CD8-positive, alpha-beta memory T cell (primary cell): ENCODE measurements at regions not wholly inside any gene's neighbourhood (a gene's known extent, or its start where the extent isn't known, plus 50 kb on each side); places are given as distances from the start of the nearest gene placed in this dataset.
A peak's percentile ranks its signal among the peaks of the same experiment; 100 is the strongest.

ENCODE experiments used
- CTCF ChIA-PET: fragments of 350-600 bp; sonication (Branson Sonifier 250); formaldehyde crosslinking; loops from one replicate; lab custom pipeline; 2021; ENCODE audit warnings: antibody characterized with exemption; lab: Charles Lee
- POLR2A ChIA-PET: fragments of 350-600 bp; sonication (Branson Sonifier 250); formaldehyde crosslinking; loops from one replicate; lab custom pipeline; 2021; ENCODE audit warnings: antibody characterized with exemption; lab: Charles Lee
- DNase-seq, 5 donors: peaks; one replicate each; pipeline versions ENCODE4 v3.0.0 to v3.0.0-alpha.2; 2020 to 2022; ENCODE audit warnings: mixed read lengths in 1 of 5
- H3K27ac ChIP-seq: one replicate; pipeline ENCODE4 v1.7.0; 2013; ENCODE audit warnings: low read depth, mild to moderate bottlenecking, low read length, moderate library complexity
- H3K27me3 ChIP-seq: 2 replicates; pipeline ENCODE4 v1.7.0; 2013; ENCODE audit warnings: low read length, mild to moderate bottlenecking; ENCODE audit not compliant: insufficient read depth, poor library complexity, severe bottlenecking
- H3K36me3 ChIP-seq: 2 replicates; pipeline ENCODE4 v1.7.0; 2013; ENCODE audit warnings: mild to moderate bottlenecking, low read length, moderate library complexity; ENCODE audit not compliant: insufficient read depth
- H3K4me1 ChIP-seq: 2 replicates; pipeline ENCODE4 v1.7.0; 2013; ENCODE audit warnings: mild to moderate bottlenecking, low read length, moderate library complexity; ENCODE audit not compliant: insufficient read depth
- H3K4me3 ChIP-seq: 2 replicates; pipeline ENCODE4 v1.7.0; 2013; ENCODE audit warnings: mild to moderate bottlenecking, low read length
- H3K9me3 ChIP-seq: 2 replicates; pipeline ENCODE4 v1.7.0; 2013; ENCODE audit warnings: mild to moderate bottlenecking, low read length
- H3K27ac Mint-ChIP-seq, 8 donors: one replicate each; pipeline ENCODE4 v1.8.0; 2020 to 2021; ENCODE audit warnings: mixed read lengths in 8 of 8, mild to moderate bottlenecking in 6 of 8, inconsistent platforms in 3 of 8, moderate library complexity in 3 of 8
- H3K27me3 Mint-ChIP-seq, 2 donors: one replicate each; pipeline ENCODE4 v1.8.0; 2020 to 2021; ENCODE audit warnings: mixed read lengths in 2 of 2, mild to moderate bottlenecking in 1 of 2, moderate library complexity in 1 of 2
- H3K36me3 Mint-ChIP-seq, 3 donors: one replicate each; pipeline ENCODE4 v1.8.0; 2020 to 2021; ENCODE audit warnings: mixed read lengths in 3 of 3, inconsistent platforms in 1 of 3, mild to moderate bottlenecking in 1 of 3
- H3K4me1 Mint-ChIP-seq, 3 donors: one replicate each; pipeline ENCODE4 v1.8.0; 2020 to 2021; ENCODE audit warnings: mixed read lengths in 3 of 3, inconsistent platforms in 1 of 3, mild to moderate bottlenecking in 1 of 3
- H3K4me3 Mint-ChIP-seq, 7 donors: one replicate each; pipeline ENCODE4 v1.8.0; 2020 to 2021; ENCODE audit warnings: mixed read lengths in 7 of 7, mild to moderate bottlenecking in 6 of 7, moderate library complexity in 4 of 7, inconsistent platforms in 2 of 7
- H3K9me3 Mint-ChIP-seq, 5 donors: one replicate each; pipeline ENCODE4 v1.8.0; 2020 to 2022; ENCODE audit warnings: mixed read lengths in 5 of 5, mild to moderate bottlenecking in 3 of 5, moderate library complexity in 2 of 5, inconsistent platforms in 1 of 5

GRCh38 chr6:105988812-105989577, 97.1 kb upstream of the PRDM1 start:
- ChIA-PET POLR2A (no interaction called here), CTCF (interaction anchor here (0.6 kb wide), 1 partner anchor 212 kb away, joined by 3 read pairs; no protein-coding TSS in a partner anchor)
- Mint-ChIP-seq H3K4me3 (peak overlapping the region in 1 of 7 donors; percentile 60), H3K9me3 (no peaks in the 10 kb centered on the region), H3K27me3 (peaks cover 19 to 25% of the 10 kb centered on the region in 2 donors), H3K27ac (peak overlapping the region in 1 of 8 donors; percentile 32), H3K36me3 (peaks cover 0 to 8% (median 4%) of the 10 kb centered on the region in 3 donors), H3K4me1 (peaks cover 21 to 42% (median 31%) of the 10 kb centered on the region in 3 donors)
- Histone ChIP-seq H3K9me3 (no peaks in the 10 kb centered on the region), H3K27me3 (peaks cover 4% of the 10 kb centered on the region), H3K36me3 (no peaks in the 10 kb centered on the region), H3K4me1 (peaks cover 23% of the 10 kb centered on the region), H3K27ac (no peak overlapping the region), H3K4me3 (no peak overlapping the region)
- DNase-seq, result no peak

GRCh38 chr6:105988321-105988720, 97.8 kb upstream of the PRDM1 start:
- ChIA-PET CTCF (no interaction called here), POLR2A (no interaction called here)
- Mint-ChIP-seq H3K9me3 (no peaks in the 10 kb centered on the region), H3K4me3 (no peak overlapping the region), H3K27ac (no peak overlapping the region), H3K27me3 (peaks cover 19 to 28% of the 10 kb centered on the region in 2 donors), H3K36me3 (peaks cover 0 to 8% (median 4%) of the 10 kb centered on the region in 3 donors), H3K4me1 (peaks cover 14 to 35% (median 25%) of the 10 kb centered on the region in 3 donors)
- no peak overlapping the region for H3K4me3 ChIP-seq
- H3K27me3 ChIP-seq, result peaks cover under 1% of the 10 kb centered on the region
- no peak overlapping the region for H3K27ac ChIP-seq
- DNase-seq, result no peak
- no peaks in the 10 kb centered on the region for H3K9me3 ChIP-seq
- peaks cover 16% of the 10 kb centered on the region for H3K4me1 ChIP-seq
- H3K36me3 ChIP-seq, result no peaks in the 10 kb centered on the region

GRCh38 chr6:105987516-105987915, 98.6 kb upstream of the PRDM1 start:
- Histone ChIP-seq H3K27ac (no peak overlapping the region), H3K9me3 (no peaks in the 10 kb centered on the region), H3K27me3 (no peaks in the 10 kb centered on the region), H3K36me3 (no peaks in the 10 kb centered on the region), H3K4me3 (no peak overlapping the region), H3K4me1 (peaks cover 8% of the 10 kb centered on the region)
- ChIA-PET CTCF (interaction anchor here (1.2 kb wide), 1 partner anchor 130 kb away, joined by 3 read pairs; no protein-coding TSS in a partner anchor), POLR2A (interaction anchor here (0.6 kb wide), 1 partner anchor 213 kb away, joined by 5 read pairs; no protein-coding TSS in a partner anchor)
- Mint-ChIP-seq H3K4me1 (peaks cover 12 to 27% (median 16%) of the 10 kb centered on the region in 3 donors), H3K36me3 (peaks cover 0 to 8% (median 4%) of the 10 kb centered on the region in 3 donors), H3K27ac (no peak overlapping the region), H3K27me3 (peaks cover 23 to 32% of the 10 kb centered on the region in 2 donors), H3K9me3 (no peaks in the 10 kb centered on the region), H3K4me3 (no peak overlapping the region)
- no peak for DNase-seq

GRCh38 chr6:105986998-105987397, 99.1 kb upstream of the PRDM1 start:
- H3K9me3 Mint-ChIP-seq, result no peaks in the 10 kb centered on the region
- peaks cover 0 to 4% (median 4%) of the 10 kb centered on the region in 3 donors for H3K36me3 Mint-ChIP-seq
- no peak overlapping the region for H3K27ac Mint-ChIP-seq
- Histone ChIP-seq H3K36me3 (no peaks in the 10 kb centered on the region), H3K9me3 (no peaks in the 10 kb centered on the region), H3K27ac (no peak overlapping the region), H3K27me3 (peaks cover 3% of the 10 kb centered on the region), H3K4me1 (peaks cover 8% of the 10 kb centered on the region), H3K4me3 (no peak overlapping the region)
- ChIA-PET CTCF (interaction anchor here (1.2 kb wide), 1 partner anchor 130 kb away, joined by 3 read pairs; no protein-coding TSS in a partner anchor), POLR2A (interaction anchor here (0.6 kb wide), 1 partner anchor 212 kb away, joined by 5 read pairs; no protein-coding TSS in a partner anchor)
- peak overlapping the region in 1 of 7 donors; percentile 3 for H3K4me3 Mint-ChIP-seq
- H3K27me3 Mint-ChIP-seq, result peaks cover 29 to 34% of the 10 kb centered on the region in 2 donors
- H3K4me1 Mint-ChIP-seq, result peaks cover 14 to 22% (median 17%) of the 10 kb centered on the region in 3 donors
- DNase-seq, result no peak

- H3K9me3 Mint-ChIP-seq, result no peaks in the 10 kb centered on the region
- ChIA-PET CTCF (no interaction called here), POLR2A (no interaction called here)
- H3K4me3 Mint-ChIP-seq, result peak overlapping the region in 6 of 7 donors; percentile 0 to 49 (median 19)
- no peak overlapping the region for H3K27ac ChIP-seq
- DNase-seq, result no peak
- peaks cover 16% of the 10 kb centered on the region for H3K4me1 ChIP-seq
- no peak overlapping the region for H3K27ac Mint-ChIP-seq
- peaks cover 31 to 38% of the 10 kb centered on the region in 2 donors for H3K27me3 Mint-ChIP-seq
- peaks cover 11 to 18% (median 18%) of the 10 kb centered on the region in 3 donors for H3K4me1 Mint-ChIP-seq
- peaks cover 0 to 4% (median 2%) of the 10 kb centered on the region in 3 donors for H3K36me3 Mint-ChIP-seq
- no peaks in the 10 kb centered on the region for H3K9me3 ChIP-seq
- peaks cover 8% of the 10 kb centered on the region for H3K27me3 ChIP-seq
- no peak overlapping the region for H3K4me3 ChIP-seq
- H3K36me3 ChIP-seq, result no peaks in the 10 kb centered on the region
Measured at GRCh38 chr6:105985816-105986632, 100.1 kb upstream of the PRDM1 start.

GRCh38 chr6:105985098-105985815, 100.9 kb upstream of the PRDM1 start:
- peaks cover 18% of the 10 kb centered on the region for H3K4me1 ChIP-seq
- ChIA-PET CTCF (no interaction called here), POLR2A (no interaction called here)
- no peak for DNase-seq
- no peak overlapping the region for H3K27ac ChIP-seq
- H3K36me3 ChIP-seq, result no peaks in the 10 kb centered on the region
- peaks cover 0 to 5% (median 4%) of the 10 kb centered on the region in 3 donors for H3K36me3 Mint-ChIP-seq
- no peak overlapping the region for H3K4me3 ChIP-seq
- peak overlapping the region in 3 of 7 donors; percentile 0 to 49 (median 8) for H3K4me3 Mint-ChIP-seq
- peaks cover 34 to 42% of the 10 kb centered on the region in 2 donors for H3K27me3 Mint-ChIP-seq
- H3K9me3 ChIP-seq, result no peaks in the 10 kb centered on the region
- H3K4me1 Mint-ChIP-seq, result peaks cover 14 to 22% (median 21%) of the 10 kb centered on the region in 3 donors
- H3K27me3 ChIP-seq, result peaks cover 8% of the 10 kb centered on the region
- H3K27ac Mint-ChIP-seq, result no peak overlapping the region
- H3K9me3 Mint-ChIP-seq, result no peaks in the 10 kb centered on the region

- Mint-ChIP-seq H3K36me3 (peaks cover 0 to 8% (median 5%) of the 10 kb centered on the region in 3 donors), H3K4me3 (no peak overlapping the region), H3K9me3 (no peaks in the 10 kb centered on the region), H3K4me1 (peaks cover 18 to 27% (median 27%) of the 10 kb centered on the region in 3 donors), H3K27ac (no peak overlapping the region), H3K27me3 (peaks cover 35 to 42% of the 10 kb centered on the region in 2 donors)
- Histone ChIP-seq H3K9me3 (no peaks in the 10 kb centered on the region), H3K36me3 (no peaks in the 10 kb centered on the region), H3K27ac (no peak overlapping the region), H3K27me3 (peaks cover 8% of the 10 kb centered on the region), H3K4me3 (no peak overlapping the region), H3K4me1 (peaks cover 18% of the 10 kb centered on the region)
- DNase-seq, result no peak
- POLR2A ChIA-PET, result interaction anchor here (1.5 kb wide), 1 partner anchor 8 kb away, joined by 3 read pairs; no protein-coding TSS in a partner anchor
- CTCF ChIA-PET, result interaction anchor here (1.1 to 5.9 kb wide), 3 partner anchors 9 to 135 kb away, joined by 3 to 48 read pairs (median 3); no protein-coding TSS in a partner anchor
Measured at GRCh38 chr6:105983763-105984162, 102.4 kb upstream of the PRDM1 start.
